T-helper 1 cell treated with Interleukin-12 subunit alpha and Interleukin-12 subunit beta and Interleukin-4 antibody, amounts not matched to agents 30 ng/mL and 1 ng/mL, for 36 hours (primary cell): ENCODE measurements at regions not wholly inside any gene's neighbourhood (a gene's known extent, or its start where the extent isn't known, plus 50 kb on each side); places are given as distances from the start of the nearest gene placed in this dataset.
"Not testable (repeated sequence)": the region's sequence is repeated elsewhere in the genome, so short reads cannot be mapped to it uniquely, and the experiment has no call there.

Source experiments
- intact Hi-C: fragments of 100-400 bp; cut with micrococcal nuclease; formaldehyde crosslinking; loops from one replicate; pipeline ENCODE4 v1.15.1; 2024

DNA sequence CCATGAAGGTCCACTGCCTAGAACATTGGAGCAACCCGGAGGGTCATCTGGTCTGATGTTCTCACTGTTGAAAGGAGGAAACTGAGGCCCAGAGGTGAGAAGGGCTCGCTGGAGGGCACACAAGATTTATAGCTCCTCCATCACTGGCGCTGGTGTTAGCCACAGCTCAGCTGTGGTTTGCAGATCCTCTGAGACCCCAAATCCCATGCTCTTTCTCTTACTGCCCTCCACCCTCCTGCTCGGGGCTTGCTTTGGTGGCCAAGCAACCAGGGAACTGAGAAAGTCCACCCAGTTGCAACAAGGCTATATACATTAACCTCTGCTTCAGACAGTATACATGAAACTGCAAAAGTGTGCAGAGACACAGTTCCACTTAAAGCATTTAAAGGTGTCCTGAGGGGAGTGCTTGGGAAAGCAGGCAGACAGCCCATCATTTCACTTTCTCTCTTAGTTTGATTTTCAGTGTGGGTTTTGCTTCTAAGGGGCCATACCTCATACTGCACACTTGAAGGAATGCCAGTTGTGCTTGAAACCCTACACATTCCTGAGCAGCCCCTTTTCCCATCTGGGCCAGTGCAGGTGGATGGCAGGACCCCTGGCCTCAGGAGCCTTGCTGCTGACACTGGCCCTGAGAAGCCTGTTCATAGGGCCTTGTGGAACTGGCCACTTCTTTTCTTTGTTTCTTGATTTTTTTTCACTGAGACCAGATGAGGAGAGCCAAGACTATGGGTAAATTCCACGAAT, 347.6 kb downstream of the CDC5L start:
- intact Hi-C loops = no loop called here

- intact Hi-C loops = no loop called here
Observed at GRCh38 chr6:44735630-44735963, 348.1 kb downstream of the CDC5L start.

DNA sequence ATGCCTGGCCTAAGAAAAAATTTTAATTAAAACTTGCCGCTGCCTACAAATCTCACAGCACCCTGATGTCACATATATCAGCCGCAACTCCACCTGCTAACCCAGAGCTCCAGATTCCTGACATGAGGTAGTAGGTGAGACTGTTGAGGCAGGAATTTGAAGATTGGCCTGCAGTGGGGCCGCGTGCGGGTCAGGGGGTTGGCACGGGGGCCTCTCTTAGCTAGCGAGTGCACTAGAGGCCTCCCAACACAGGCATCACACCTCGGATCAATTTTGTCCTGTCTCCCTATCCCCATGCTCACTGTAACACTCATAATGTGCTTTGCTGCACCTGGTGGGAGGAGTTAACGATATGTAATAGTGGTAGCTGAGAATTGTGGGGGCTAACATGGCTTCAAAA, 349.8 kb downstream of the CDC5L start:
- intact Hi-C loops = no loop called here

- intact Hi-C loops = no loop called here
Observed at GRCh38 chr6:44737829-44738528, 350.5 kb downstream of the CDC5L start.

DNA sequence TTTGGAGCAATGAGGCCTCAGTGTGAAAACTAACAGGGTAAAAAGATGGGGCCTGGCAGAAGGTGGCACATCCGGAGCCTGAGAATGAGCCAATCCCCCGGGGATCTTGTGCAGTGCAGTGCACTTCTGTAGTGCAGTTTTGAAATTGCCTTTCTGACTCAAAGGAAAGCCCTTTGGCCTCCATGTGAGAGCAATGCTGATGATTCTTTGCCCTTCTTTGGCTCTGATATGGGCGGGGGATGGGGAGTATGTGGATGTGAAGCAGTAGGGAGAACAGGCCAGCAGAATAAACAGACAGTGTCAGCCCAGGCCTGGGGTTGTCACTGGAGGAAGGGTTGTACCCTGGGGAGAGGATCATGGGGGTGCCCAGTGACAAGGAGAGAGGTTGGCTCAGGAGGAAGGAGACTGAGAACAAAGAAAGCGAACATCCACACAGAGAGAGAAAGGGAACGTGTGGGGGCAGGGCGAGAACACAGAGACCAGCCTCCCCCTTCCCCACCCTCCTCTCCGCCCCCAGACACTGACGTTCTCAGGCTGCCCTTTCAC, 351.2 kb downstream of the CDC5L start:
- intact Hi-C loops = no loop called here

- intact Hi-C loops = no loop called here
Observed at GRCh38 chr6:44739181-44739580, 351.7 kb downstream of the CDC5L start.

GRCh38 chr6:44740566-44741120, 353.1 kb downstream of the CDC5L start:
- intact Hi-C loops = no loop called here

DNA sequence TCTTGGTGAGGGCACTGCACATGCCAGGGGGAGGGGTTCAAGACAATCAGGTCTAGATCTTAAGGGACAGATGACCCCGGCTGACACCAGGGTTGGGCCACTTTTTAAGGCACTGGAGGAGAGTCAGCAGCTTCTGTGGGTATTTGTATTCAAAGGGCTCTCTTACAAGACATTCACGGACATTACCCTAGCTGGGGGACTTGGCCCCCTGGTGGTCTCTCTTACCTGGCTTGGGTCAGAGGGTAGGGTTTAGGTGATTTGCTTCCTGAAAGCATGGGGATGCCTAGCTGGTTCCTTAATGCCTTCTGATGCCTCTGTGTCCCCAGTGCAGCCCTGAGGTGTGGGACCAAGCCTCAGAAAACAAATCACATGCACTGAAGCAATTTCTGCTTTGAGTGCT, 354.7 kb downstream of the CDC5L start:
- intact Hi-C loops = no loop called here

GRCh38 chr6:44742828-44743372, 355.4 kb downstream of the CDC5L start:
- intact Hi-C loops = no loop called here

DNA sequence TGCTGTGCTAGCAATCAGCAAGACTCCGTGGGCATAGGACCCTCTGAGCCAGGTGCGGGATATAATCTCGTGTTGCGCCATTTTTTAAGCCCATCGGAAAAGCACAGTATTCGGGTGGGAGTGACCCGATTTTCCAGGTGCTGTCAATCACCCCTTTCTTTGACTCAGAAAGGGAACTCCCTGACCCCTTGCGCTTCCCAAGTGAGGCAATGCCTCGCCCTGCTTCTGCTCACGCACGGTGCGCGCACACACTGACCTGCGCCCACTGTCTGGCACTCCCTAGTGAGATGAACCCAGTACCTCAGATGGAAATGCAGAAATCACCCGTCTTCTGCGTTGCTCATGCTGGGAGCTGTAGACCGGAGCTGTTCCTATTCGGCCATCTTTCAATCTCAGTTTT, 372.6 kb downstream of the CDC5L start:
- intact Hi-C loops = not testable (repeated sequence)

GRCh38 chr6:44761046-44761445, 373.5 kb downstream of the CDC5L start:
- intact Hi-C loops = no loop called here

GRCh38 chr6:44762496-44762895, 375.0 kb downstream of the CDC5L start:
- intact Hi-C loops = no loop called here

GRCh38 chr6:44771647-44772415, 384.3 kb downstream of the CDC5L start:
- intact Hi-C loops = no loop called here

DNA sequence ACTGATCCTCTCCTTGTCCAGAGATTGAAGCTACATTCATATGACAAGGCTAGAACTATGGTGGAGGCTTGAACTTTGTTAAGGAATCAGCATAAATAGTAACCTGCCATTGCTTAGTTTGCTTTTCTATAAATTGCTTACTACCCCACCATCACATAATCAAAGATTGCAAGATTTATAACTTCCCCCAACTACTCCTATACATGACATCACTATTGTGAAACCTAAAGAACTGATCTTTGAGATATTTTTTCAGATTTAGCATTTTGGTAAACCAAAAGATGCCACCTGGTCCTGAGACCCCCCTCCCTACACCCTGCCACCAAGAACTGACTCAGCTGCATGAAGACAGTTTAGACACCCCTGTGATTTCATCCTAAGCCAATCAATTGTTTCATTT, 385.3 kb downstream of the CDC5L start:
- intact Hi-C loops = no loop called here

DNA sequence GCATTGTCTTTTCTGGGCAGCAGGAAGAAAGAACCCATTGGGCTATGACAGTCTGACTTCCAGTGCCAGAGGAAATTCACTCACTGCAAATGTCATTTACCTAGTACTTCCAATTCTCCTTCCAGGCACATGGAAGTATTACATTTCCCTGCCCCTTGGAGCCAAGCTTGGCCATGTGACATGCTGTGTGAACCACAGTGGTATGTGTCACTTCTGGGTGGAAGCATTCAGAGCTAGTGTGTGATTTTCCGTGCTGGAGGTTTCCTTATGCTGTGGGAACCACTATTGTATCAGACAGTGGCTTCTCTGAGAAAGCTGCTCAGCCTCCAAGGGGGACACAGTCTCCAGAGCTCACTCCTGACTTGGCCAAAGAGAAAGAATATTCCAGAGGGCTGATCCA, 387.6 kb downstream of the CDC5L start:
- intact Hi-C loops = no loop called here

GRCh38 chr6:44776344-44776743, 388.8 kb downstream of the CDC5L start:
- intact Hi-C loops = no loop called here

DNA sequence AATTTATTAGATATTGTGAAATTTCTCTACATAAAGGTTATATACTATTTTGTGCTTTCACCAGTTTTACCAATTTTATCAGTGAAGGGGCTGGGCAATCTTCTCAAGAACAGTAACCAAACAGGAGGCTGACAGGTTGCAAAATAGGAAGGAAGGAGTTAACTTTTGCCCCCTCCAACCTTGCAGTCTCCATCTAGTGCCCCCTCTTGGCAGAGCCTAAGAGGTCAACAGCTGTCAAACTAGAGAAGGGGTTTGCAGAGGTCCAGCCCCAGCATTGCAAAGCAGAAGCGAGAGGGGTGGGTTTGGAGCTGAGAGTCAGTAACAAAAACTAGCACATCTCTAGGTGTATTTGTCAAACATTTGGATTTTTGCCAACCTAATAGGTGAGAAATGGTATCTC, 391.0 kb downstream of the CDC5L start:
- intact Hi-C loops = no loop called here
